HG03558 (cell line): ENCODE measurements at regions not wholly inside any gene's neighbourhood (a gene's known extent, or its start where the extent isn't known, plus 50 kb on each side); places are given as distances from the start of the nearest gene placed in this dataset.

ENCODE experiments used
- ATAC-seq: cut with Tn5 transposase; IDR thresholded peaks from one replicate; pipeline ENCODE4 v1.9.1; 2021; ENCODE audit warnings: moderate number of reproducible peaks; ENCODE audit not compliant: unreplicated experiment; ENCODE audit errors: extremely low read depth

- ATAC-seq: no peak
Measured at GRCh38 chr5:18179579-18179978, 545.3 kb downstream of the TAF11L14 start.

GRCh38 chr5:18181575-18181974 lies 547.3 kb downstream of the TAF11L14 start:
- ATAC-seq: no peak

- no peak for ATAC-seq
Measured at GRCh38 chr5:18195910-18196309, 561.6 kb downstream of the TAF11L14 start.

DNA sequence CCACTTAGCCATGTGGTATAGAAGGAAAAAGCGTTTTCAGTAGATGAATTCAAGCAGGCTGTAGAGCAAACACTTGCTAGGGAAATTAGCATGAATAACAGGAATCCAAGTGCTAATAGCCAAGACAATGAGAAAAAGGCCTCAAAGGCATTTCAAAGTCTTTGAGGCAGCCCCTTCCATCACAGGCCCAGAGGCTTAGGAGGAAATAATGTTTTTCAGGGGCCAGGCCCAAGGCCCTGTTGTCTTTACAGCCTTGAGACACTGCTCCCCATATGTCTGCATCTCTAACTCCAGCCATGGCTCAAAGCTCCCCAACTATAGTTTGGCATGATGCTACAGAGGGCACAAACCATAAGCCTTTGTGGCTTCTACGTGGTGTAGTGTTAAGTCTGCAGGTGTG lies 563.5 kb downstream of the TAF11L14 start:
- no peak for ATAC-seq

- no peak for ATAC-seq
Measured at GRCh38 chr5:18202164-18202563, 567.9 kb downstream of the TAF11L14 start.

DNA sequence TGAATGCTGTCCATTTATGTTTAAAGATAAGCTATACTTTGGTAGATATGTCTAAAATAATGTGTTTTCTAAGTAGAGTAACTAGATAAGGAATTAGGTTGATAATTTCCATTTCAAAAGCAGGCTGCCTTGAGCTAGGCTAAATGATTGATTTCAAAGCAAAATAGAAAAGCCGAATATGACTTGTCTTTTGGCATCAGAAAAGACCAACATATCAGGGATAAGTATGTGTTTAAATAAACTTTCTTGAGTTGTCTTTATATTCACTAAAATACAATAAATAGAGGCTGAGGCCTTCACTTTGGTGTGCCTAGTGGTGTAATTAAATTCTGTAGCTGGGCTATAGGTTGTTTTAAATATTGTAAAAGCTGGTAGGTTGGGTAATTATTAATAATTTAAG lies 569.0 kb downstream of the TAF11L14 start:
- ATAC-seq: no peak

DNA sequence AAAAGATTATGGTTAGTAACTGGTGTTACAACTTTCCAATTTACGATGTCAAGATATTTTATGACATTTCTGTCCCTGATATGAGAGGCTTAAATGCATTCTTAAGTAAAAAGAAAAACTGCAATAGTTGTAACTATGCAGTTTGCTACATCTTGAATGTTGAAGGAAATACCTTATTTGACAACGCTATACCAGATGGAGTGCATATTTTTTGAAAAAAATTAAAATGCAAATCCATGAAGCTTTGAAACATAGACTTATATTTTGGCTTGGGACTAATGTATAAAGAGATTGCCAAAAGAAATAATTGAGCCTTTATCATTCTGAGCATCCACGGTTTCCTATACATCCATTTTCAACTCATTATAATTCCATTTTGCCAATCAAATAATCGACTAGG lies 579.4 kb downstream of the TAF11L14 start:
- no peak for ATAC-seq

DNA sequence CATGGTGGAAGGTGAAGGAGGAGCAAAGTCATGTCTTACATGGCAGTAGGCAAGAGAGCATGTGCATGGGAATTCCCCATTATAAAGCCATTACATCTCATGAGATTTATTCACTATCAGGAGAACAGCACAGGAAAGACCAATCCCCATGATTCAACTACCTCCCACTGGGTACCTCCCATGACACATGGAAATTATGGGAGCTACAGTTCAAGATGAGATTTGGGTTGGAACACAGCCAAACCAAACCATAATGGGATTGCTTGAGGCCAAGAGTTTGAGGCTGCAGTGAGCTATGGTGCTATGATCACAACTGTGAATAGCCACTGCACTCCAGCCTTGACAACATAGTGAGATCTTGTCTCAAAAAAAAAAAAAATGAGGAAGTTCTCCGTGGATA lies 581.8 kb downstream of the TAF11L14 start:
- ATAC-seq: no peak

DNA sequence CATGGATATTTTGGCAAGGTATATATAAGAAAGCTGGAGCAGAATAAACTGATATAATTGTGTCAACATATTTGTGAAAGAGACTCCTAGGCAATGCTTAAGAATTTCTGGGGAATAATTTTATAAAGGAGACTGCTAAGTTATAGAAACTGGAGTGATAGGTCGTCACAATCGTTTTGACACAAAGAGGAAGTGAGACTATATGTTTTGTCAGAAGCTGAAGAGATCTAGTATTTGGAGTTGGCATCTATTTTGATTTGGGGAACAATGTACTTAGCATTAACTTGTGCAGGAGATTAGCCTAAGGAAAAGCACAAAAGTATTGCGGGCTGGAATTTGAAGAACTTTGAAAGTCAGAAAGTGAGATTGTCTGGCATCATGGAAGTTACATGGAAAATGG lies 582.5 kb downstream of the TAF11L14 start:
- ATAC-seq: no peak

GRCh38 chr5:18219241-18219640 lies 585.0 kb downstream of the TAF11L14 start:
- no peak for ATAC-seq

GRCh38 chr5:18220631-18221030 lies 586.4 kb downstream of the TAF11L14 start:
- ATAC-seq: no peak

DNA sequence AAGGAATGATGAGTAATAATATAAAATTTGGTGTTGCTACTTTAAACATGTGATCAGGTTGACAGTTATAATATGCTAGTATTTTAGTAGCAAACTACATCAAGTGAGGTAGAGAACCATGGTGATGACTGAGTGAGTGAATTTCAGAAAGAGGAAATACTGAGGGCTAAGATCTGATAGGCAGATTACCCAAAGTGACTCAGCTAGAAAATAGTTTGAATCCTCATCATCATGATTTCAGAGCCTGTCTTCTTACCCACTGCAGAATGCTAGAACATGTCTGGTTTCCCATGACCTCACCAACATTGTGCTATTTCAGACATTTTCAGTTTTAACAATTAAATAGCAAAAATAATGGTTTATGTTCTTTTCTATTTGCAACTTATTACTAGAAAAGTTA lies 602.1 kb downstream of the TAF11L14 start:
- ATAC-seq: no peak

GRCh38 chr5:18238321-18238720 lies 604.1 kb downstream of the TAF11L14 start:
- ATAC-seq: no peak

- ATAC-seq: no peak
Measured at GRCh38 chr5:18240971-18241370, 606.7 kb downstream of the TAF11L14 start.

DNA sequence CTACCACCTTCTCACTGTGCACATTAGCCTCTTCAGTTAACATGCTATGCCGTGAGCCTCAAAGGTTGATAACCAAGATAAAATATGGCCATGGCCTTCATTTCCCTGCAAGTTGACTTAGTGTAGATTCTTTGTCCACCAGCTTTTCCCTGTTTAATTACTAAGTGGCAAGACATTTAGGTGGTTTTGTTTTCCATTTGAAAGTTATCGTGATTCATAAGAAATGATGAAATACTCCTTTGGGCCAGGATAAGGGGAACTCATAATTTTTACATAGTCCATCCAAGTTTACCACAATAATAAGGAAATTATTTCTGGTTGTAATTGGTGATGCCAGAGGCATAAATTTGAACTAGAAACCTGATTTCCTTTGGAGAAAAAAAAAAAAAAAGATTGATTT lies 609.6 kb downstream of the TAF11L14 start:
- ATAC-seq: no peak

DNA sequence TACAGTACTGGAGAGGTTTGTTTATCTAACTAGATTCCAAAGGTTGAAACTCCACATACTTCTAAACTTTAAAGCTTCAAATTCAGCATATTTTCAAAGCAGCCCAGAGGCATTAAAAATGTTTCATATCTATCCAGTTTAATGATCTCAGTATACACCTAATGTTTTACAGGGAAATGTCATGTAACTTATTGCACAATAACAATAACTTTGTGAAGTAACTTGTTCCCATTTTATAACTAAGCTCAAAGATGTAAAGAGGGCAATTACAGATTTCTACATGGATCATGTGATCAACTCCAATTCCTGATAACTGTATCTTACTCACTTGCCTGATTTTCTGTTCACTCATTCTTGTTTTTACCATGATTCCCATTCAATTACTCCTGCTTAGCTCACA lies 610.0 kb downstream of the TAF11L14 start:
- no peak for ATAC-seq

- ATAC-seq: no peak
Measured at GRCh38 chr5:18252559-18252958, 618.3 kb downstream of the TAF11L14 start.

DNA sequence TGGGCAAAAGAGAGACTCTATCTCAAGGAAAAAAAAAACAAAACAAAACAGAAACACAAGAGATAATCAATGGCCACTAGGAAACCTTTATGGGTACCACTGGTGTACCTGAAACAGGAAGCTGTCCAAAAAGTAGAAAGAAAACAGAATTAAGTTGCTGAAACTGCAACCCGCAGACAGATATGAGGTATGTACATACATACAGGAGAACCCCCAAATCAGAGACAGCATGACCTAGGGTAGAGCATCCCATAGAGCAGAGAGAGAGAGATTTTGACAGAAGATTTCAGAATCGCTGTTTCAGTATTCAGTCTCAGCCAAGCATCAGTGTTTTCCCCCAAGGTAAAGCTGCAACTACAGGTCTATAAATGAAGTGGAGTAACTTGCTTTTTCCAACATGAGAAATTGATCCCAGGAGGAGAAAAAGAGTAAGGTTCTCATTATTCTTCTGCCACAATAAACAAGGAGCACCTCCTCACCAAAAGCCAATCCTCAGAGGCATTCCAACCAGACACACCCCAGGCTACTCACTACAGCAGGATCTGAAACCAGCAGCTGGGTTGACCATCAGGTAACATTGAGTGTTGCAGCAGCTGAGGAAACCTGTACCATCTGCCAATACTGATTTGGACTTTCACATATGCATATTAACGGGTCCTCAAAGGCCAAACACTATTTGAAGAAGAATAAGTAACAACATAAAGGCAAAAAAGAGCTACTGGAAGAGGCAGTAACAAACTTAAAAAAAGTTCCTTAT lies 630.0 kb downstream of the TAF11L14 start:
- ATAC-seq: no peak

DNA sequence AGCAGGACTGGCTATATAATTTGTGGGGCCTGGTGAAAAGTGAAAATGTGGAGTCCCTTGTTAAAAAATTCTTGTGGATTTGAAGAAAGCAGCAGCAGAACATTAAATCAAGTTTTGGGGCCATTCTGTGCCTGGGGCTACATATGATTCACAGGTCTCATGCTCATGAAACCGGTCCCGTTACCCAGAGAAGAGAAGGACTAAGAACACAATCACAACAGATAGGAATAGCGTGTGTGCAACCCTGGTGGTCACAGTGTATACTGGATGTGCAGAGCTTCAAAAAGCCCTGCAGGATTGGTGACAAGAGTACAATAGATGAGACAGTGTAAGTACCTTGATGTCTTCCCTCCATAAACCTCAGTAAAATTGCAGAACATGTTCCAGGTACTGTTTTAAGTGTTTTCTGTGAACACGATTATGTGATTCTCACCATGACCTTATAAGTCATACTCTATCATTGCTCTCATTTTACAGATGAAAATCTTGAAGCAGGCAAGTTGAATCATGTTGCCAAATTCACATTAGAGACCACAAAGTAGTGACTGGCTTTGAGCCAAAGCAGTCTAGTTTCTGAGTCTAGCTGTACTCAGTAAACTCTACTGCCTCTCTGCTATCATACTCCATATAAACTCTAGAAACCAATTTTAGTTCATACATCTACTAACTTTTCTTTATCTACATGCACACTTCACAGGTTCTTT lies 636.5 kb downstream of the TAF11L14 start:
- no peak for ATAC-seq

GRCh38 chr5:18276939-18277338 lies 642.7 kb downstream of the TAF11L14 start:
- ATAC-seq: no peak

- ATAC-seq: no peak
Measured at GRCh38 chr5:18281947-18282581, 647.8 kb downstream of the TAF11L14 start.
